ENCODE measurements at regions not wholly inside any gene's neighbourhood (a gene's known extent, or its start where the extent isn't known, plus 50 kb on each side); places are given as distances from the start of the nearest gene placed in this dataset.
"Not testable (repeated sequence)": the region's sequence is repeated elsewhere in the genome, so short reads cannot be mapped to it uniquely, and the experiment has no call there.

DNA sequence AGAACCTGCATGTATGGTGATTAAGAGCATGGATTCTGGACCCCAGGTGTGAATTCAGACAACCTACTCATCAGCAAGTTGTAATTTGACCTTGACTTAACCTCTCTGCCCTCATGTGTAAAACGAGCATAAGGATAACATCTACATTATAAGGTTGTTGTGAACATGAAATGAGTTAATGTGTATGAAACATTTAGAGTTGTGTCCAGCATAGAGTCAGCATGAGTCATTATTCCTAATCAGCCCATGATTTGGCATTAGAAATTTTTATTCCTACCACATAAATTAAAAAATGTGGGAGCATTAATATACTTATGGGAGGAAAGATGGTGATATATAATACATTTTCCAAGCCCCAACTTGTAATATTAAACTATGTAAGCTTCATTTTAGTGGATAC lies 95.9 kb upstream of the DDHD1 start:
- DNase-seq: no peak
- no peaks in the 10 kb centered on the region for H3K9me3 ChIP-seq
- TF ChIP-seq CTCF (IDR thresholded peaks at IDR 0.05) (no peak), POLR2A (IDR thresholded peaks at IDR 0.05) (no peak)
- H3K27me3 ChIP-seq: no peaks in the 10 kb centered on the region
- H3K4me3 ChIP-seq: no peak overlapping the region
- no peak overlapping the region for H3K27ac ChIP-seq
- no peaks in the 10 kb centered on the region for H3K36me3 ChIP-seq
- no peaks in the 10 kb centered on the region for H3K4me1 ChIP-seq

DNA sequence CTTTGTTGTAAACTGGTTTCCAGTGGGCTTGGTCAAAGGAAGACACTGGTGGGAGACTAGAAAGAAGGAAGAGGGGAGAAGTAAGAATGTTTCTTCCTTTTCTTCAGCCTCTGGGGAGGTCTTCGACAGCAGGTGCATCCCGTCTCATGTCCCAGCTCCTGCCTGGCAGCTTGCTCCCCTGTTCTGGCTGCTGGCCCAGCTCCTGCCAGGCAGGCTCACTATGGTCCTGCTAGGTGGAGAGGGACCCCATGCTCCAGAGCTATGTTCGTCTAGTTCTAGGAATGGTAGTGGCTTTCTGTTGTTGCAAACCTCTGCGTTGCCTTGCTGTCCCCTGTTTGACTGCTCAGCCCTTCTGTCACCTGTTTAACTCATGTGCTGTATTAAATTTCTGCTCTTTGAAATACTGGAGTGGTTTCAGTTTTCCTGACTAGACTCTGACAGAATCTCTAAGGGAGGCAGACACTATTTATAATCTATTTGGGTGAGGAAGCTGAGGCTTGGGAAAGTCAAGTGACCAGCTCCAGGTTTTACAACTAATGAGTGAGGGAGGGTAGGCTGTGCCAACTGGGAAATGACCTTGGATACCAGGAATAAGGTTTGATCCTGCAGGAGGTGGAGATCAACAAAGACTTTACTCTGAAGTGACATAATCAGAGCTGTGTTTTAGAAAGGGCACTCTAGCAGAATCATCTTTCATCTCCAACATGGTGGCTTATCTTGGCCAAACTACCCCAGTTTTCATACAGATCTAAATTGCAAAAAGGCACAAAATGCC lies 94.7 kb upstream of the DDHD1 start:
- no peak for DNase-seq
- H3K27me3 ChIP-seq: no peaks in the 10 kb centered on the region
- TF ChIP-seq CTCF (IDR thresholded peaks at IDR 0.05): no peak
- no peak for TF ChIP-seq POLR2A (IDR thresholded peaks at IDR 0.05)
- peaks cover 0 to 4% (median 0%) of the 10 kb centered on the region in 4 donors for H3K9me3 ChIP-seq
- no peaks in the 10 kb centered on the region for H3K36me3 ChIP-seq
- H3K4me1 ChIP-seq: no peaks in the 10 kb centered on the region
- no peak overlapping the region for H3K4me3 ChIP-seq
- no peak overlapping the region for H3K27ac ChIP-seq

- H3K36me3 ChIP-seq, DNase-seq, H3K9me3 ChIP-seq, H3K4me3 ChIP-seq, H3K4me1 ChIP-seq, H3K27me3 ChIP-seq, H3K27ac ChIP-seq: not testable (repeated sequence)
Observed at GRCh38 chr14:53242898-53243297, 89.8 kb upstream of the DDHD1 start.

DNA sequence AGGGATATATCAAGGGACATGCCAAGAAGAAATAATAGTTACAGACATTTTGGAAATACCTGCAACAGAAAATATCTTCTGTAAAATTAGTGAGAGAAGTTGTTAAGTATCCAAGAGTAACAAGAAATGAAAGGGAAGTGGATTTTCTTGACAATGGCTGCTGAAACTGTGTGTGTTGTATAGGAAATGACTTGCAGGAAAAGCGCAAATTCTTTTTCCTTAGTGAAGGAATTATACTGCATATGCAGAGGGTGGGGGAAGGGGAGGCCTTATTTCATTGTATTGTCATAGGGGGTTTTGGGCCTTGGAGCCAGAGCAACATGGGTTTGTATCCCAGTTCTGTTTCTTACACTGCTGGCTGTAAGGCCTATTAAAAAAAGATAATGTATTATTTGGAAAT lies 84.4 kb upstream of the DDHD1 start:
- no peaks in the 10 kb centered on the region for H3K36me3 ChIP-seq

GRCh38 chr14:53236708-53237107 lies 83.6 kb upstream of the DDHD1 start:
- H3K27ac ChIP-seq: no peak overlapping the region
- no peak for DNase-seq
- no peaks in the 10 kb centered on the region for H3K4me1 ChIP-seq
- no peak overlapping the region for H3K4me3 ChIP-seq
- no peaks in the 10 kb centered on the region for H3K9me3 ChIP-seq
- H3K36me3 ChIP-seq: no peaks in the 10 kb centered on the region
- TF ChIP-seq POLR2A (IDR thresholded peaks at IDR 0.05) (no peak), CTCF (IDR thresholded peaks at IDR 0.05) (no peak)
- H3K27me3 ChIP-seq: no peaks in the 10 kb centered on the region

More for the DNA sequence above, 84.4 kb upstream of the DDHD1 start:
- DNase-seq: no peak
- TF ChIP-seq CTCF (IDR thresholded peaks at IDR 0.05) (no peak), POLR2A (IDR thresholded peaks at IDR 0.05) (no peak)
- Histone ChIP-seq H3K9me3 (no peaks in the 10 kb centered on the region), H3K27ac (no peak overlapping the region), H3K27me3 (no peaks in the 10 kb centered on the region), H3K4me3 (no peak overlapping the region), H3K4me1 (no peaks in the 10 kb centered on the region)

DNA sequence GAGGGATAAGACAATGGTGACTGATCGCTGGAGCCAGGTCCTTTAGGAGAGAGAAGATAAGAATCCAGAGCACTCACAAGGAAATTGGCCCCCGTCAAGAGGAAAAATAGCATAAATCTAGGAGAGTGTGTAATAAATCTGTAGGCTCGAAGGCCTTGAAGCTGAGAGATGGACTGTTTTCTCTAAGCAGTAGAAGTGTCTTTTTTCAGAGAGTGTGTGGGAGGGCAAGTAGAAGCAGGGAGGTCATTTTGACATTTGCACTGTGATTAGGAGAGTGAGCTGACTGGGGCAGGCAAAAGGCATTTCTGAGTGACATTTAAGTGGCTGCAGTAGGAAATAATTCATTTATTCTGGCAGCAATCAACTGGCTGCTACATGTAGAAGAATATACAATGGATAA lies 78.0 kb upstream of the DDHD1 start:
- Histone ChIP-seq H3K36me3 (no peaks in the 10 kb centered on the region), H3K4me3 (no peak overlapping the region), H3K27ac (no peak overlapping the region), H3K4me1 (no peaks in the 10 kb centered on the region), H3K27me3 (no peaks in the 10 kb centered on the region), H3K9me3 (no peaks in the 10 kb centered on the region)
- TF ChIP-seq POLR2A (IDR thresholded peaks at IDR 0.05) (no peak), CTCF (IDR thresholded peaks at IDR 0.05) (no peak)
- no peak for DNase-seq
